ENCODE measurements at regions not wholly inside any gene's neighbourhood (a gene's known extent, or its start where the extent isn't known, plus 50 kb on each side); places are given as distances from the start of the nearest gene placed in this dataset.

DNA sequence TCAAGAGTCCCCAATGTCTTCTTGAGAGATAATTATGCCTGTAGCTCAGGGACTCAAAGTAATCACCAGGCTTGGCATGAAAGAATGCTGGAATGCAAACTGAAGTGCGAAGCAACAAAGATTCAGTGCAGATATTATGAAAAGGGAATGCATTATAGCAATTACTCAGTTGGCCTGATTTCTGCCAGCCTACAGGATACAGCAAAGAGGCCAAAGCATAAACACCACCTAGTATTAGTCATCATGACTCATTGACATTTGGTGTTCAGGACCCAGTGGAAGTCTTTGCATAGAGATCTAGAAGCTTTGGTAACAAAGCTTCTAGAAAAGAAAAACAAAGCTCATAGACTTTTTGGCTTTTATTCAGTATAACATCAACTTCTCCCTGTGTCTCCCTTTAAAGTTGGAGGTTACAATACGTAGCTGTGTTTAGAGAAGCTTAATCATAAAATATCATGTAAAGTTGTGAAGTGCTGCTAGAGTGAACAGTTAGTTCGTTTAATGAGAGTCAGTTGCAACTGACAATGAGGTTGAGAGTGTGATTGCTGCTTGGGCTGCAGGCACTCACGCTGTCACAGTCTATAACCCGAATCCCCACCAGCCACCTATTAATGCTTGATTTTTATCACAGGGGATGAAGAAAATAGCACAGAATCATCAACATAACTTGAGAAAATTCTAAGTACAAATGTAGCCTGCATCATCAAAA, 932.7 kb downstream of the TFAP2A start:
- no peak overlapping the region for H3K23ac ChIP-seq (ENCODE audit: insufficient read length, low read depth, low read length)
- H4K91ac ChIP-seq (ENCODE audit: insufficient read length, low read depth, low read length), result no peak overlapping the region
- H3K4me1 ChIP-seq (ENCODE audit: insufficient read depth, low read length), result peaks cover 3% of the 10 kb centered on the region; the same call in 1 of the 2 replicates
- no peaks in the 10 kb centered on the region for H3K79me1 ChIP-seq (ENCODE audit: insufficient read depth, low read depth, low read length, poor library complexity, severe bottlenecking)
- no peaks in the 10 kb centered on the region for H3K79me2 ChIP-seq (ENCODE audit: insufficient read depth, low read length)
- H3K23me2 ChIP-seq (ENCODE audit: insufficient read length, low read depth, low read length, poor library complexity, severe bottlenecking), result no peaks in the 10 kb centered on the region
- no peak overlapping the region for H3T11ph ChIP-seq (ENCODE audit: low read length)
- H2AK5ac ChIP-seq (ENCODE audit: insufficient read length, low read length), result no peak overlapping the region
- H3K14ac ChIP-seq (ENCODE audit: insufficient read depth, low read length), result no peak overlapping the region
- H2BK12ac ChIP-seq (ENCODE audit: insufficient read length, low read depth, low read length), result no peak overlapping the region
- no CpG with 5 or more reads among the region's 5 CpGs for WGBS (ENCODE audit: extremely low coverage, insufficient read length, low lambda C conversion rate)
- no peaks in the 10 kb centered on the region for H3K27me3 ChIP-seq (ENCODE audit: insufficient read depth, low read length)
- no peak overlapping the region for H3K9ac ChIP-seq (ENCODE audit: extremely low read depth, insufficient read length, low read length)
- H3K18ac ChIP-seq (ENCODE audit: insufficient read length, low read depth, low read length), result no peak overlapping the region
- peak overlapping the region; percentile 83 for H2BK20ac ChIP-seq (ENCODE audit: low read depth, low read length, poor library complexity, severe bottlenecking)
- TF ChIP-seq, protein P1, sequence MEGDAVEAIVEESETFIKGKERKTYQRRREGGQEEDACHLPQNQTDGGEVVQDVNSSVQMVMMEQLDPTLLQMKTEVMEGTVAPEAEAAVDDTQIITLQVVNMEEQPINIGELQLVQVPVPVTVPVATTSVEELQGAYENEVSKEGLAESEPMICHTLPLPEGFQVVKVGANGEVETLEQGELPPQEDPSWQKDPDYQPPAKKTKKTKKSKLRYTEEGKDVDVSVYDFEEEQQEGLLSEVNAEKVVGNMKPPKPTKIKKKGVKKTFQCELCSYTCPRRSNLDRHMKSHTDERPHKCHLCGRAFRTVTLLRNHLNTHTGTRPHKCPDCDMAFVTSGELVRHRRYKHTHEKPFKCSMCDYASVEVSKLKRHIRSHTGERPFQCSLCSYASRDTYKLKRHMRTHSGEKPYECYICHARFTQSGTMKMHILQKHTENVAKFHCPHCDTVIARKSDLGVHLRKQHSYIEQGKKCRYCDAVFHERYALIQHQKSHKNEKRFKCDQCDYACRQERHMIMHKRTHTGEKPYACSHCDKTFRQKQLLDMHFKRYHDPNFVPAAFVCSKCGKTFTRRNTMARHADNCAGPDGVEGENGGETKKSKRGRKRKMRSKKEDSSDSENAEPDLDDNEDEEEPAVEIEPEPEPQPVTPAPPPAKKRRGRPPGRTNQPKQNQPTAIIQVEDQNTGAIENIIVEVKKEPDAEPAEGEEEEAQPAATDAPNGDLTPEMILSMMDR (conservative IDR thresholded peaks at IDR 0.05), result no peak
- H3K4ac ChIP-seq (ENCODE audit: low read depth, low read length), result no peak overlapping the region
- DNase-seq, result no peak
- H3K27ac Mint-ChIP-seq, result peak overlapping the region in 2 of 3 experiments; percentile 30 to 65; a peak in 3 of 7 replicates
- no peak overlapping the region for H2AFZ ChIP-seq (ENCODE audit: low read length)
- H2BK120ac ChIP-seq (ENCODE audit: low read depth, low read length, poor library complexity, severe bottlenecking), result no peak overlapping the region
- H3K27ac ChIP-seq (ENCODE audit: insufficient read length, low read depth, low read length), result no peak overlapping the region
- no peak overlapping the region for H3K4me2 ChIP-seq (ENCODE audit: insufficient read depth, insufficient read length, low read length)
- H3K4me3 Mint-ChIP-seq, result no peak overlapping the region
- no peaks in the 10 kb centered on the region for H4K20me1 ChIP-seq (ENCODE audit: control insufficient read depth, insufficient read depth, insufficient read length)
- H2BK5ac ChIP-seq (ENCODE audit: insufficient read length, low read length), result no peak overlapping the region
- H3K4me1 Mint-ChIP-seq, result peaks cover 24 to 27% of the 10 kb centered on the region in 2 experiments
- peaks cover 0 to 4% (median 2%) of the 10 kb centered on the region in 3 experiments; a peak in 2 of 7 replicates for H3K36me3 Mint-ChIP-seq (ENCODE audit: insufficient read depth in 1 of 3, low read depth in 3 of 3)
- no peaks in the 10 kb centered on the region for H3K27me3 Mint-ChIP-seq (ENCODE audit: low read depth)
- no peaks in the 10 kb centered on the region; a peak in 1 of 5 replicates for H3K9me3 Mint-ChIP-seq
- no peak overlapping the region for H4K5ac ChIP-seq (ENCODE audit: insufficient read length, low read depth, low read length)
- no peaks in the 10 kb centered on the region for H3K9me3 ChIP-seq (ENCODE audit: control insufficient read depth, low read depth, low read length)
- no peak overlapping the region for H3K56ac ChIP-seq (ENCODE audit: insufficient read length, low read depth, low read length)
- H2BK15ac ChIP-seq (ENCODE audit: low read depth, low read length), result no peak overlapping the region
- H4K8ac ChIP-seq (replicated peaks; ENCODE audit: insufficient read length, low read depth, low read length), result no peak overlapping the region

Measured in H9 (cell line).